ENCODE measurements at regions not wholly inside any gene's neighbourhood (a gene's known extent, or its start where the extent isn't known, plus 50 kb on each side); places are given as distances from the start of the nearest gene placed in this dataset.
"Not testable (repeated sequence)": the region's sequence is repeated elsewhere in the genome, so short reads cannot be mapped to it uniquely, and the experiment has no call there.

GRCh38 chr2:877747-878146 lies 72.9 kb upstream of the SNTG2 start:
- no peak for DNase-seq

GRCh38 chr2:875687-876615 lies 74.7 kb upstream of the SNTG2 start:
- no peak for DNase-seq

GRCh38 chr2:873651-874580 lies 76.7 kb upstream of the SNTG2 start:
- no peak for DNase-seq

- DNase-seq: no peak
These were observed 77.6 kb upstream of the SNTG2 start for GRCh38 chr2:873027-873426.

GRCh38 chr2:871926-872680 lies 78.5 kb upstream of the SNTG2 start:
- DNase-seq: no peak

GRCh38 chr2:871175-871727 lies 79.4 kb upstream of the SNTG2 start:
- no peak for DNase-seq

GRCh38 chr2:870426-870825 lies 80.2 kb upstream of the SNTG2 start:
- no peak for DNase-seq

GRCh38 chr2:869894-870293 lies 80.8 kb upstream of the SNTG2 start:
- DNase-seq: no peak

- no peak for DNase-seq
These were observed 81.2 kb upstream of the SNTG2 start for GRCh38 chr2:869357-869871.

GRCh38 chr2:868857-869256 lies 81.8 kb upstream of the SNTG2 start:
- not testable (repeated sequence) for DNase-seq

GRCh38 chr2:867296-867695 lies 83.4 kb upstream of the SNTG2 start:
- DNase-seq: no peak

GRCh38 chr2:866887-867286 lies 83.8 kb upstream of the SNTG2 start:
- DNase-seq: no peak

GRCh38 chr2:866009-866680 lies 84.5 kb upstream of the SNTG2 start:
- DNase-seq: no peak

- no peak for DNase-seq
These were observed 86.0 kb upstream of the SNTG2 start for GRCh38 chr2:864501-865106.

- DNase-seq: no peak
These were observed 86.8 kb upstream of the SNTG2 start for GRCh38 chr2:863732-864450.

GRCh38 chr2:862731-863466 lies 87.8 kb upstream of the SNTG2 start:
- no peak for DNase-seq

- no peak for DNase-seq
These were observed 88.3 kb upstream of the SNTG2 start for GRCh38 chr2:862355-862687.

- DNase-seq: no peak
These were observed 88.8 kb upstream of the SNTG2 start for GRCh38 chr2:861655-862354.

GRCh38 chr2:860259-860855 lies 90.3 kb upstream of the SNTG2 start:
- DNase-seq: no peak
